Activated naive CD4-positive, alpha-beta T cell treated with Interleukin-2 at 50 U/mL for 16 hours (primary cell): ENCODE measurements at regions not wholly inside any gene's neighbourhood (a gene's known extent, or its start where the extent isn't known, plus 50 kb on each side); places are given as distances from the start of the nearest gene placed in this dataset.

Experiments
- DNase-seq: peaks from one replicate; pipeline ENCODE4 v3.0.0-alpha.2; 2020

- DNase-seq: no peak
These were observed 198.6 kb upstream of the S100G start for GRCh38 chrX:16451334-16451733.

GRCh38 chrX:16454926-16455325 lies 195.0 kb upstream of the S100G start:
- DNase-seq: no peak

- no peak for DNase-seq
These were observed 192.7 kb upstream of the S100G start for GRCh38 chrX:16457239-16457638.

DNA sequence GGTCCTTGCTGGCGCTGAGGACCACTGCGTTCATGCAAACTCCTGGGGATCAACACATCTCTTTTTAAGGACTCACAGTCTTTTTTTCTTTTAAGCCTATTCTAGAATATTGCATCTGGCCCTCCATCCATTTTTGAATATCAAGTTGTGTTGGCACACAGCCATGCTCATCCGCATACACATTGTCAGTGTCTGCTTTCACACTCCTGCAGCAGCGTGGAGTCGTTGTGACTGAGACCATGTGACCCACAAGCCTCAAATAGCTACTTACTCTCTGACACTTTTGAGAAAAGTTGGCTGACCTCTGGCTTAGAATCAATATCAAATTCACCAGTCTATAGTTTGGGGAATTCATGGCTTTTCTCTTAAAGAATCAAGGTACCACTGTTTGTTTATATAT lies 191.8 kb upstream of the S100G start:
- no peak for DNase-seq

DNA sequence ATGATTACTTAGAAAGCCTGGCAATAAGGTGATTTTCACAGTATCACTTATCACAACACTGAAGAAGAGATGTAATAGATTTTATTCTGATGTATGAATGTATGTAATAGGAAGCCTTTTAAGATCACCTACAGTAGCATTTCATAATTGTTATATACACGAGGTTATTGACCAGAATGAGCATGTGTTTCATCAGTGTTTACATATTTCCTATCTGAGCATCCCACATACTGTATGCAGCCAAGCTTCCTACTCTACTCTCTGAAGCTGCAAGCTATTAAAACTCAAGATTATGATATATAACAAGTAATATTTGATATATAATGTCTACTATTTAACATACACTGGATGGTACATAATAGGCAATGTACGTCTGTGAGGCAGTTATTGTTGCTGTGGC lies 190.9 kb upstream of the S100G start:
- DNase-seq: no peak

DNA sequence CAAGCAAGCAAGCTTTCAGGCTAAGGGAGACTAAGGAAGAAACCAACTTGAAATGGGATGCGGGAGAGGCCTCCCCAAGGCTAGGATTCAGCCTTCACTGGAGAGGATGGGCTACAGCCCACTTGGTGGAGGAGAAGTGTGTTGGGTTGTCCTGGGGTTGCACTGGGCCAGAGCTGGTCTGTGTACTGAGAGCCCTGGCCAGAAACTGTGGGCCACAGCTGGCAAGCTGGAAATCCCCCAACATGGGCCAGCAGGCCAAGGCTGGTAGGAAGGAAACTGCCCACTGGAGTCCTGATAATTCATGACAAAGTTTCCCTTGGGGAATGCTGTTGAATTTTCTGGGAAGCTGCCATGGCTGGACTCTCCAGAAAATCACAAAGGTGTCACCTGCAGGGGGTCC lies 188.0 kb upstream of the S100G start:
- DNase-seq: no peak

DNA sequence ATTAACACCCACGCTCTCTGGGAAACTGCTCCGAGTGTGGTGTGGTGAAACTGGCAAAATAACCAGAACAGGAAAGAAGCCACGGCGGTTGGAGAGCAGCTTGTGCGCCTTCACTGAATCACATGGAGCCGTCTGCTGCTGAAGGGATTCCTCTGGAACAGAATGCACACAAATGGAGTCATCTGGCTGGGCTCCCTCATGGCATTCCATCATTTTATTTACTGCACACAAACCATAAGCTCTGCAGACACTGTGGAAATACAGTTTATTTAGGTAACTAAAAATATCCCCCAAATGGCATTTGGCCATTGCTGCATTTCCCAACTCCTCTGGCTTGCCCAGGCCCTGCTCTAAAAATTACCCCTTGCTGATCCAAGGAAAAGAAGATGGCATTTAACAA lies 187.0 kb upstream of the S100G start:
- DNase-seq: no peak

DNA sequence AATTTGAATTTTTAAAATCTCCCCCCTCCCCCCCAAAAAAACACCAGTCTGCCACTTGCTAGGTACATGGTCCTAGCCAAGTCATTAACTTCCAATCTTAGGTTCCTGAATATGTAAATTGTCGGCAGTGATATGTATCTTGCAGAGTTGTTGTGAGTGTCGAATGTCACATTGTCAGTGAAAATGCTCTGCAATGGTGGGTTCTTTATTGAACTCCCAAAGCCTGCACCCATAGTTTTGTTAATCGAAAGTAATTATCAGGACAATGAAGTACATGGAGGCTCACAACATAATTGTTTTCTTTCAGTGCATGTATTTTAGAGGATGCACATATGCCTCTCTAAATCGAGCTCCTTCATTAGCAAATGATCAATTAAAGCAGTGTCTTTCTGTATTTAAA lies 185.6 kb upstream of the S100G start:
- DNase-seq: no peak

DNA sequence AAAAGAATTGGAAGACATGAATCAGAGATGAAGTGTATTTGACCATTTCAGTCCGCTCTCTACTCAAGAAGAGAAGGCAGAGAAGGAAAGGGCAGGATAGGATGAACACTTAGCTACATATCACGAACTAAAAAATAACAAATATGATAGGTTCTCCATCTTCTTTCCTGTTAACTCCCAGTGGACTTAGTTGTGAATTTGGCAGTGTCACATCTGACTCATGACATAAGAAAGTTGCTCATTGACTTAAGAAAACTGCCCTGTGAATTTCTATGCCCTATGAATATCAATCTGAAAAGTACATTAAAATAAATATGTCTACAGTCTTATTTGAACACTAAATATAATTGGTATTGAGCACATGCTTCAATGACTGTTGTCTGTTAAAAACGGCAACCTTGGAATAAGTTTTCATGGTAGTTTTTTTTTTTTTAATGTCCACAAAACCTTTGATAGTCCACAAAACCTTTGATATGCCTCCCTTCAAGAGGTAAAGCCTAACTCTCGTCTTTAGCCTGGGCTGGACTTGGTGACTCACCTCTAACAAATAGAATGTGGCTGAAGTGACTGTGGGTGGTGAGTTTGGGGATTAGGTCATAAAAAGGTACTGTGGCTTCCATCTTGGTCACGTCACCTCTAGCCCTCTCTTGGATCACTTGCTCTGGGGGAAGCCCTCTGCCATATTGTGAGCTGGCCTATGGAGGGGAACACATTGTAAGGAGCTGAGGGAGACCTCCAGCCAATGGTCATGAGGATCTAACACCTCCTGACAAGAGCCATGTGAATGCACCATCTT lies 184.7 kb upstream of the S100G start:
- no peak for DNase-seq

- no peak for DNase-seq
These were observed 183.1 kb upstream of the S100G start for GRCh38 chrX:16466640-16467432.

DNA sequence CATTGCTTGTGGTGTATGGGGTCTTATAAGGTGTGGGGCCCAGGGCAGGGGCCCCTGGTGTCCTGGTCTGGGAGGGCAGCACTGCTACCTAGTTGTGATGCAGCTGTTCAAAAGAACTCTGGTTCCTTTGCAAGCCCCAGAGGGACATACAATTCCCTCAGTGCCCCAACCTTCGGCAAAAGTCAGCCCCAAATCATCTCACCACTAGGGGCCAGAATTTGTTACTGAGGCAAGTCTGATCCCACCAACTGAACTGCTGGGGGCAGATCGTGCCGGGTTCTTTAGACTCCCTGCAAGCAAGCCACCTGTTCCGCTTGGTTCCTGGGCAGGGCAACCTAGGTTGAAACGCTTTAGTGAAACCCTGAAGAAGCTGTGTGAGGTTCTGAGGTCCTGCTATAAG lies 180.1 kb upstream of the S100G start:
- DNase-seq: no peak

DNA sequence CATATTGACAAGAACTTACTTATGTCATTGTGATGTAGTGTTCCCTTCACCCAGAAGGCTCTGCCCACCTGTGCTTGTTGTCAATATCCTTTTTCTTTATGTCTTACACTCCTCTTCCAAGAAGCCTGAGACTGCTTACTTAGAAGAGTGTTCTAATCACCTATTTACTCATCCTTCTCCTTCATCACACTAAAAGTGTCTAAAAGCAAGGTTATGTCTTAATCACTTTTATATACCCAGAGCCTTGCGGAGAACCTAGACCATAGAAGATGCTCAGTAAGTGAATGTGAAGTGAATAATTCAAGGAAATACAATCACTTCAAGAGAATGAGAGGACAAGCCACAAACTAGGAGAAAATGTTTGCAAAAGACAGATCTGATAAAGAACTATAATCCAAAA lies 177.6 kb upstream of the S100G start:
- DNase-seq: no peak

- no peak for DNase-seq
These were observed 175.4 kb upstream of the S100G start for GRCh38 chrX:16474511-16474910.

DNA sequence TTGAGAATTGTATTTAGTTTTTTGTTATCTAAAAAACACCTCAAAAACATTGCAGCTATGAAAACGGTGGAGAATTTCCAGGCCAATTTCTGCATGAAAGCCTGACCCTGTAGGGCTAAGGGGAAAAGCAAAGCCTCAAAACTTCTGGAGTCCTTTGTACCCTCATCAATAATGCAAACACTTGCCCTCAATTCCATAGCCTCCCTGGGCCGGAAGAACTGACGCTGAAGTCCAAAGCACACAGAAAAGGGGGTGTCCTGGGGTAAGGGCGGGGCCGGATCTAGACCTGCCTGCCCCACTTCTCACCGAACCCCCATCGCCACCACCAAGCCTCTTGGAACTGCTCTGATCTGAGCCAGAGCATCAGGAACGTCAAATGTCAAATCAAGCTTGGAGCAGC lies 173.9 kb upstream of the S100G start:
- no peak for DNase-seq

DNA sequence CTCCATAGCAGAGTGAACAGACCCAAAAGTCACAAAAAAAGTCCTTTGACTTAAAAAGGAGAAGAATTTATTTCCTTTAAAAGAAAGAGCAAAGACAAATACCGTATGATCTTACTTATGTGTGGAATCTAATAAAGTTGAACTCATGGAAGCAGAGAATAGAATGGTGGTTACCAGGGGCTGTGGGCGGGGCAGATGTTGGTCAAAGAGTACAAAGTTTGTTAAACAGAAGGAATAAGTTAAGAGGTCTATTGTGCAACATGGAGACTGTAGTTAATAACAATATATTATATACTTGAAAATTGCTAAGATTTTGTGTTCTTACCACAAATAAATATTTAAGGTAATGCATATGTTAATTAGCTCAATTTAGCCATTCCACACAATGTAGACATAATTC lies 173.3 kb upstream of the S100G start:
- no peak for DNase-seq

- no peak for DNase-seq
These were observed 170.6 kb upstream of the S100G start for GRCh38 chrX:16479206-16479869.

- DNase-seq: no peak
These were observed 169.9 kb upstream of the S100G start for GRCh38 chrX:16480049-16480448.

- DNase-seq: peak; percentile 21
These were observed 165.6 kb upstream of the S100G start for GRCh38 chrX:16484338-16484737.

DNA sequence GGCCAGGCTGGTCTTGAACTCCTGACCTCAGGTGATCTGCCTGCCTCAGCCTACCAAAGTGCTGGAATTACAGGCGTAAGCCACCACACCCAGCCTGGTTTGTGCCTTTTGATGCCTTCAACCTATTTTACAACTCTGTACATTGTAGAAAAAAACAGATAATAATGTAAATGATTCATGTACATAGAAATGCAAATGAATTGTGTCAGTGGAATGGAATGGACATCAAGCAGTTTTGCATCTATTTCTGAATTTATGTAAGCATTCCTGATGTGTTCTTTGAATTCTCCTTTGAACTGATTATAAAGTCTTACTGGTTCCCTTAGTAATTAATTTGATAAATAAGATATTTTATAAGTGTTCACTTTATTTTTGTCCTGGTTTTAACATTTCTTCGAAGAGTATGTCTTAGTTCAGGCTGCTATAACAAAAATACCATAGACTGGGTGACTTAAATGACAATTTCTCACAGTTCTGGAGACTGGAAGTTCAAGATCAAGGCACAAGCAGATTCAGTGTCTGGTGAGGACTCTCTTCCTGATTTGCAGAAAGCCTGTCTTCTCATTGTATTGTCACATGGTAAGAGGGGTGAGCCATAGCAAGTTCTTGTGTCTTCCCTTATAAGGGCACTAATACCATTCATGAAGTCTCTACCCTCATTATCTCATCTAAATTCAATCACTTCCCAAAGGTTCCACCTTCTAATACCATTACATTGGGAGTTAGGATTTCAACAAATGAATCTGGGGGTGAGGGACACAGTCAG lies 162.2 kb upstream of the S100G start:
- DNase-seq: no peak

GRCh38 chrX:16488959-16489358 lies 161.0 kb upstream of the S100G start:
- no peak for DNase-seq

DNA sequence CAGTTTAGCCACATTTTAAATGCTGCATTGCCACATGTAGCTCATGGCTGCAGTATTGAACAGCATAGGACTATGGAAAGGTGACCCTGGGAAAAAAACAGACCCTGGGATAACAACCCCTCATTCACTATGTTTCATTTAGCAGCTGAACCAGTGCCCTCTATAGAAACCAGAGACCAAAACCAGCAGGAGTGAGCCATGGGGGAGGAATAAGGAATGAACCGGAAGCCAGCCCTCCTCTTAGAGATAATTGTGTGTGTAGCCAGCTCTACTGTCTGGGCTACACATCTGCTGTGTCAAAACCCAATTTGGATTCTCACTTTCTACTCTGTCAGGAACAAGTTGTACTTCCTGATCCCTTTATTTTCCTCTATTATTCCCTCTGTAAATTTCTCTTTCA lies 158.5 kb upstream of the S100G start:
- no peak for DNase-seq

DNA sequence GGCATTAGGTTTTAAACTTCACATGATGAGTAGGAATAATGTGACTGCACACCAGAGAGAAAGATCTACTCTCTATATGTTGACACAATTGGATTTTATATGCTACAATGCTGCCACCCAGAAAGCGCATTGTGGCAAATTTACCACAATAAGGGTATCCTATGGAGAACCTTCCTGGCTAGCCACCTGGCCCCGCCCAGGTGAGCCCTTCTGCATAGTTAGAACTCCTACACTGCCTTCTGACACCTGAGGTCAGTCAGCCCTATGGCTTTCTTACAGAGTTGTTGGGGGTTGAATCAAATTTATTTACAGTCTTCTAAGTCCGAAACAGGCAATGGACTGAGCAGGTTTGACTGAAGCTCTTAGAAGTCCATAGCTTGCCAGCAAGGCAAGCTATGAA lies 153.8 kb upstream of the S100G start:
- DNase-seq: no peak
